KBM-7 (cell line): ENCODE measurements at regions not wholly inside any gene's neighbourhood (a gene's known extent, or its start where the extent isn't known, plus 50 kb on each side); places are given as distances from the start of the nearest gene placed in this dataset.
"Not testable (repeated sequence)": the region's sequence is repeated elsewhere in the genome, so short reads cannot be mapped to it uniquely, and the experiment has no call there.

Experiments used
- DNase-seq: peaks from one replicate; pipeline ENCODE4 v3.0.0-alpha.2; 2015
- in situ Hi-C: fragments of 300-500 bp; cut with MboI; formaldehyde crosslinking; loops from 2 replicates; pipeline ENCODE4 v1.14.3; 2020; ENCODE audit warnings: low sequenced_read_pairs, low pct_unique_long_range_greater_than_20kb, mixed read lengths

GRCh38 chr5:28313321-28313951 is 1275.0 kb upstream of the CDH9 start:
- no peak for DNase-seq
- in situ Hi-C loops = no loop called here

GRCh38 chr5:28310696-28311095 is 1272.3 kb upstream of the CDH9 start:
- in situ Hi-C loops = no loop called here
- DNase-seq = no peak

GRCh38 chr5:28305891-28306290 is 1267.5 kb upstream of the CDH9 start:
- in situ Hi-C loops = no loop called here
- DNase-seq = no peak

GRCh38 chr5:28301712-28302111 is 1263.3 kb upstream of the CDH9 start:
- DNase-seq = no peak
- in situ Hi-C loops = no loop called here

- in situ Hi-C loops = no loop called here
Measured at GRCh38 chr5:28296254-28297013, 1258.0 kb upstream of the CDH9 start.

GRCh38 chr5:28287021-28287420 is 1248.6 kb upstream of the CDH9 start:
- in situ Hi-C loops, DNase-seq: not testable (repeated sequence)

More at GRCh38 chr5:28296254-28297013, 1258.0 kb upstream of the CDH9 start:
- DNase-seq = no peak

GRCh38 chr5:28286566-28286965 is 1248.2 kb upstream of the CDH9 start:
- in situ Hi-C loops = no loop called here
- DNase-seq = no peak

- in situ Hi-C loops = no loop called here
- no peak for DNase-seq
Measured at GRCh38 chr5:28284788-28285187, 1246.4 kb upstream of the CDH9 start.

GRCh38 chr5:28281351-28281750 is 1243.0 kb upstream of the CDH9 start:
- no peak for DNase-seq
- in situ Hi-C loops = no loop called here

GRCh38 chr5:28275931-28276330 is 1237.5 kb upstream of the CDH9 start:
- DNase-seq = no peak
- in situ Hi-C loops = no loop called here

- in situ Hi-C loops = no loop called here
- no peak for DNase-seq
Measured at GRCh38 chr5:28269978-28270377, 1231.6 kb upstream of the CDH9 start.

GRCh38 chr5:28265877-28266276 is 1227.5 kb upstream of the CDH9 start:
- DNase-seq = no peak
- in situ Hi-C loops = no loop called here

- in situ Hi-C loops = no loop called here
- no peak for DNase-seq
Measured at GRCh38 chr5:28254846-28255245, 1216.5 kb upstream of the CDH9 start.

GRCh38 chr5:28253431-28253830 is 1215.0 kb upstream of the CDH9 start:
- in situ Hi-C loops = no loop called here
- no peak for DNase-seq

GRCh38 chr5:28249771-28250415 is 1211.5 kb upstream of the CDH9 start:
- DNase-seq = no peak
- in situ Hi-C loops = no loop called here

- in situ Hi-C loops = no loop called here
- DNase-seq = no peak
Measured at GRCh38 chr5:28234356-28234968, 1196.1 kb upstream of the CDH9 start.

- in situ Hi-C loops = no loop called here
- DNase-seq = no peak
Measured at GRCh38 chr5:28226407-28226806, 1188.0 kb upstream of the CDH9 start.

GRCh38 chr5:28219539-28219938 is 1181.2 kb upstream of the CDH9 start:
- in situ Hi-C loops = no loop called here
- no peak for DNase-seq

GRCh38 chr5:28217695-28218094 is 1179.3 kb upstream of the CDH9 start:
- no peak for DNase-seq
- in situ Hi-C loops = no loop called here

- in situ Hi-C loops = no loop called here
- DNase-seq = no peak
Measured at GRCh38 chr5:28216939-28217360, 1178.6 kb upstream of the CDH9 start.
